Nucleus accumbens (tissue), 56 donors: ENCODE measurements at regions not wholly inside any gene's neighbourhood (a gene's known extent, or its start where the extent isn't known, plus 50 kb on each side); places are given as distances from the start of the nearest gene placed in this dataset.
"Not testable (repeated sequence)": the region's sequence is repeated elsewhere in the genome, so short reads cannot be mapped to it uniquely, and the experiment has no call there.

Experiments
- DNase-seq, 56 donors: peaks; one replicate each; lab custom pipeline; 2025; lab: John Stamatoyannopoulos, UW

GRCh38 chr20:11675920-11676629 lies 241.6 kb upstream of the BTBD3 start:
- DNase-seq = peak in 7 of 56 donors; percentile 2 to 18 (median 11)

- peak in 30 of 56 donors; percentile 2 to 49 (median 15) for DNase-seq
Measured at GRCh38 chr20:11676630-11677287, 240.9 kb upstream of the BTBD3 start.

GRCh38 chr20:11677428-11677827 lies 240.3 kb upstream of the BTBD3 start:
- DNase-seq = no peak

- DNase-seq = no peak
Measured at GRCh38 chr20:11677836-11678235, 239.9 kb upstream of the BTBD3 start.

- DNase-seq = no peak
Measured at GRCh38 chr20:11682285-11682684, 235.4 kb upstream of the BTBD3 start.

- no peak for DNase-seq
Measured at GRCh38 chr20:11686195-11686594, 231.5 kb upstream of the BTBD3 start.

- peak in 46 of 56 donors; percentile 5 to 78 (median 40) for DNase-seq
Measured at GRCh38 chr20:11686820-11687543, 230.7 kb upstream of the BTBD3 start.

GRCh38 chr20:11687546-11688292 lies 230.0 kb upstream of the BTBD3 start:
- no peak for DNase-seq

- no peak for DNase-seq
Measured at GRCh38 chr20:11689262-11689661, 228.4 kb upstream of the BTBD3 start.

- no peak for DNase-seq
Measured at GRCh38 chr20:11691766-11692165, 225.9 kb upstream of the BTBD3 start.

GRCh38 chr20:11692567-11692966 lies 225.1 kb upstream of the BTBD3 start:
- DNase-seq = no peak

GRCh38 chr20:11694467-11694866 lies 223.2 kb upstream of the BTBD3 start:
- DNase-seq = no peak

GRCh38 chr20:11697055-11697454 lies 220.6 kb upstream of the BTBD3 start:
- DNase-seq = no peak

GRCh38 chr20:11697646-11698045 lies 220.0 kb upstream of the BTBD3 start:
- no peak for DNase-seq

GRCh38 chr20:11698124-11698523 lies 219.6 kb upstream of the BTBD3 start:
- no peak for DNase-seq

GRCh38 chr20:11700831-11701230 lies 216.9 kb upstream of the BTBD3 start:
- DNase-seq = no peak

- no peak for DNase-seq
Measured at GRCh38 chr20:11702721-11703518, 214.8 kb upstream of the BTBD3 start.

GRCh38 chr20:11705512-11705911 lies 212.2 kb upstream of the BTBD3 start:
- no peak for DNase-seq

- DNase-seq = not testable (repeated sequence)
Measured at GRCh38 chr20:11708223-11708622, 209.5 kb upstream of the BTBD3 start.

GRCh38 chr20:11711214-11711613 lies 206.5 kb upstream of the BTBD3 start:
- no peak for DNase-seq
